Upper lobe of left lung (tissue), 6 donors: ENCODE measurements at regions not wholly inside any gene's neighbourhood (a gene's known extent, or its start where the extent isn't known, plus 50 kb on each side); places are given as distances from the start of the nearest gene placed in this dataset.

Experiments
- ATAC-seq, 2 donors: fragments of 200-7000 bp; cut with Tn5 transposase; one replicate each; pipeline ENCODE4 v1.9.1; 2022; ENCODE audit warnings: mild to moderate bottlenecking in 2 of 2, moderate library complexity in 2 of 2; ENCODE audit not compliant: low FRiP score in 2 of 2
- DNase-seq, 2 donors: peaks; one replicate each; pipeline ENCODE4 v3.0.0-alpha.2; 2019 to 2020
- H3K27ac ChIP-seq, 4 donors: fragments of 200-600 bp; sonication (generic); one replicate each; pipeline ENCODE4 v1.5.1; 2016 to 2019
- H3K27me3 ChIP-seq, 4 donors: fragments of 200-600 bp; sonication (generic); one replicate each; pipeline ENCODE4 v1.5.1; 2017 to 2019
- H3K36me3 ChIP-seq, 4 donors: fragments of 200-600 bp; sonication (generic); one replicate each; pipeline ENCODE4 v1.5.1; 2016 to 2019
- H3K4me1 ChIP-seq, 4 donors: fragments of 200-600 bp; sonication (generic); one replicate each; pipeline ENCODE4 v1.5.1; 2018 to 2019
- H3K4me3 ChIP-seq, 4 donors: fragments of 200-600 bp; sonication (generic); one replicate each; pipeline ENCODE4 v1.5.1; 2017 to 2019; ENCODE audit warnings: mild to moderate bottlenecking in 2 of 4, moderate library complexity in 1 of 4
- H3K9me3 ChIP-seq, 4 donors: fragments of 200-600 bp; sonication (generic); one replicate each; pipeline ENCODE4 v1.5.1; 2018 to 2019
- EP300 ChIP-seq, 4 donors: sonication (generic); formaldehyde crosslinking; IDR thresholded peaks; one replicate each; pipeline ENCODE4 v1.5.1; 2017; ENCODE audit warnings: antibody characterized with exemption in 4 of 4, control low read depth in 2 of 4
- POLR2A ChIP-seq, 4 donors: fragments of 450-650 bp; IDR thresholded peaks; one replicate each; pipeline ENCODE4 v1.5.1; 2016 to 2017; ENCODE audit warnings: antibody characterized with exemption in 4 of 4, mild to moderate bottlenecking in 2 of 4
- POLR2AphosphoS5 ChIP-seq, 2 donors: sonication (generic); formaldehyde crosslinking; IDR thresholded peaks; one replicate each; pipeline ENCODE4 v1.5.1; 2017; ENCODE audit warnings: antibody characterized with exemption in 2 of 2
- WGBS, 2 donors: methylation state at CpG; one replicate each; pipeline ENCODE4 v1.1.5; 2017 to 2018; 5-methylcytosine and 5-hydroxymethylcytosine counted together
- TF ChIP-seq, protein P1 (sequence below), 6 experiments: fragments of 450-650 bp in 4 of 6; fragments of 200-600 bp in 2 of 6; sonication (generic) in 2 of 6; IDR thresholded peaks; one replicate each; pipeline ENCODE4 v1.5.1; 2016 to 2019; ENCODE audit warnings: antibody characterized with exemption in 6 of 6
- donor health status: DM: no; HTN: no; CAD: no; lungs with moderate emphysema.
- donor health status: DM: no; HTN: yes; CAD: no; lungs with severe emphysema.

- no peak overlapping the region for H3K27ac ChIP-seq
- DNase-seq (no peak), ATAC-seq (peak in 1 of 2 donors; percentile 24)
- H3K9me3 ChIP-seq: peaks cover 0 to 15% (median 0%) of the 10 kb centered on the region in 4 donors
- TF ChIP-seq POLR2AphosphoS5 (IDR thresholded peaks at IDR 0.05) (no peak), EP300 (IDR thresholded peaks at IDR 0.05) (no peak), POLR2A (IDR thresholded peaks at IDR 0.05) (no peak)
- TF ChIP-seq, protein P1, sequence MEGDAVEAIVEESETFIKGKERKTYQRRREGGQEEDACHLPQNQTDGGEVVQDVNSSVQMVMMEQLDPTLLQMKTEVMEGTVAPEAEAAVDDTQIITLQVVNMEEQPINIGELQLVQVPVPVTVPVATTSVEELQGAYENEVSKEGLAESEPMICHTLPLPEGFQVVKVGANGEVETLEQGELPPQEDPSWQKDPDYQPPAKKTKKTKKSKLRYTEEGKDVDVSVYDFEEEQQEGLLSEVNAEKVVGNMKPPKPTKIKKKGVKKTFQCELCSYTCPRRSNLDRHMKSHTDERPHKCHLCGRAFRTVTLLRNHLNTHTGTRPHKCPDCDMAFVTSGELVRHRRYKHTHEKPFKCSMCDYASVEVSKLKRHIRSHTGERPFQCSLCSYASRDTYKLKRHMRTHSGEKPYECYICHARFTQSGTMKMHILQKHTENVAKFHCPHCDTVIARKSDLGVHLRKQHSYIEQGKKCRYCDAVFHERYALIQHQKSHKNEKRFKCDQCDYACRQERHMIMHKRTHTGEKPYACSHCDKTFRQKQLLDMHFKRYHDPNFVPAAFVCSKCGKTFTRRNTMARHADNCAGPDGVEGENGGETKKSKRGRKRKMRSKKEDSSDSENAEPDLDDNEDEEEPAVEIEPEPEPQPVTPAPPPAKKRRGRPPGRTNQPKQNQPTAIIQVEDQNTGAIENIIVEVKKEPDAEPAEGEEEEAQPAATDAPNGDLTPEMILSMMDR (IDR thresholded peaks at IDR 0.05): no peak
- H3K4me3 ChIP-seq: no peak overlapping the region
- H3K36me3 ChIP-seq: no peaks in the 10 kb centered on the region
- no peaks in the 10 kb centered on the region for H3K4me1 ChIP-seq
- H3K27me3 ChIP-seq: no peaks in the 10 kb centered on the region
- 93 to 94% methylated on average over 6 of the region's 6 CpGs for WGBS, 2 donors
Observed at GRCh38 chr7:110148054-110148453, 942.9 kb upstream of the LRRN3 start.

GRCh38 chr7:110153222-110153621 is 937.7 kb upstream of the LRRN3 start:
- TF ChIP-seq, protein P1 (IDR thresholded peaks at IDR 0.05): no peak
- TF ChIP-seq POLR2A (IDR thresholded peaks at IDR 0.05) (no peak), POLR2AphosphoS5 (IDR thresholded peaks at IDR 0.05) (no peak), EP300 (IDR thresholded peaks at IDR 0.05) (no peak)
- H3K36me3 ChIP-seq: no peaks in the 10 kb centered on the region
- H3K27me3 ChIP-seq: no peaks in the 10 kb centered on the region
- no peak overlapping the region for H3K4me3 ChIP-seq
- no peak for ATAC-seq
- 59 to 60% methylated on average over 3 of the region's 3 CpGs for WGBS, 2 donors
- no peaks in the 10 kb centered on the region for H3K4me1 ChIP-seq
- no peak overlapping the region for H3K27ac ChIP-seq
- no peak for DNase-seq
- peaks cover 0 to 11% (median 0%) of the 10 kb centered on the region in 4 donors for H3K9me3 ChIP-seq

DNA sequence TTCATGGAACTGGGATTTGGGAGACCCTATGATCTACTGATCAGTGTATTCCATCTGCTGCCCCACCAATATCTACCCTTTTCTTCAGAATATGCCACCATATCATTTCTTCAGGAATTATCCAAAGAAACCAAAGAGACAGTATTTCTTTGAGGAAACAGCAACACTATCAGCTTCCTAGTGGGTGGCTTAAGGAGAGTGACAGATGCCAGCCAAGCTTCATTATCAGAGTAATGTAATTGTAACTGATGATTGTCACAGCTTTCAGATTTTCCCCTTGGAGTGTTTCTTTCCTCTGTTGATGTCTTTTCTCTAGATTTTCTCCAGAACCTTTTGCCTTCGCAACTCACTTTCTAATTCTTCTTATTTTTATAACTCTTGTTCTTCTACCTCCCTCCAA is 934.4 kb upstream of the LRRN3 start:
- H3K9me3 ChIP-seq: no peaks in the 10 kb centered on the region
- no peak for ATAC-seq
- 94 to 98% methylated on average over 1 of the region's 1 CpG for WGBS, 2 donors
- DNase-seq: no peak
- no peaks in the 10 kb centered on the region for H3K36me3 ChIP-seq
- H3K27me3 ChIP-seq: no peaks in the 10 kb centered on the region
- H3K4me3 ChIP-seq: no peak overlapping the region
- no peak for TF ChIP-seq POLR2AphosphoS5 (IDR thresholded peaks at IDR 0.05)
- TF ChIP-seq EP300 (IDR thresholded peaks at IDR 0.05): no peak
- TF ChIP-seq, protein P1 (IDR thresholded peaks at IDR 0.05): no peak
- no peak for TF ChIP-seq POLR2A (IDR thresholded peaks at IDR 0.05)
- no peak overlapping the region for H3K27ac ChIP-seq
- H3K4me1 ChIP-seq: no peaks in the 10 kb centered on the region

DNA sequence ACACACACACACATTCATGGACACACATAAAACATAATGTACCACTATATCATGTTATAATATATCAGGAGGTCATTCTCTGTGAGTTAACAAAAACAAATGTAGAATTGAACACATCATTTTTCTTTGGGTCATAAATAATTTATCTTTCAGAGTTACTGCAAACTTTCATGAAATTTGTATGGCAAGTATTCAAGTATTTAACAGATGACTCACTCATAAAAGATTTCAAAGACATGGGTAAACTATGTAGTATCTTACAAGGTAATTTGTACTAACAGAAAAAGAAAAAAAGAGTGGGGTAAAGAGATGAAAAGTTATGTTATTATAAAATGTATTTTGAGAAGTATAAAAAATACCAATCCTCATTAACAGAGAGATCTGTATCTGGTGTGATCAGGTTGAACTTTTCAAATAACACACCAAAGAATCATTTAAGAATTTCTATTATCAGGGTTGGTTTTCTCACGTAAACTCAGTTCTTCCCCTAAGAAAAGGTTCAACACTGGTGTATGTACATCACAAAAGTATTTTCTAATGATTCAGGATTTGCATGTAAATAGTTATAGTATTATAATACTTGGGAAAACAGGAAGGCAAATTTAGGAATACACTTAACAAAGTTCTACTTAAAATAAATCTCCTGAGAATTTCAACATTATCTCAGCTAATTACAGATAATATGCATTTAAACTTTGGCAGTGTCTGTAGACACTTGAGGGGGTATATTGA is 933.1 kb upstream of the LRRN3 start:
- TF ChIP-seq POLR2A (IDR thresholded peaks at IDR 0.05) (no peak), POLR2AphosphoS5 (IDR thresholded peaks at IDR 0.05) (no peak), EP300 (IDR thresholded peaks at IDR 0.05) (no peak)
- TF ChIP-seq, protein P1 (IDR thresholded peaks at IDR 0.05): no peak
- no peak for ATAC-seq
- Histone ChIP-seq H3K4me3 (no peak overlapping the region), H3K27me3 (no peaks in the 10 kb centered on the region), H3K27ac (no peak overlapping the region), H3K9me3 (no peaks in the 10 kb centered on the region), H3K36me3 (no peaks in the 10 kb centered on the region), H3K4me1 (no peaks in the 10 kb centered on the region)
- DNase-seq: no peak
- 0 to 37% methylated on average over 1 of the region's 1 CpG for WGBS, 2 donors

DNA sequence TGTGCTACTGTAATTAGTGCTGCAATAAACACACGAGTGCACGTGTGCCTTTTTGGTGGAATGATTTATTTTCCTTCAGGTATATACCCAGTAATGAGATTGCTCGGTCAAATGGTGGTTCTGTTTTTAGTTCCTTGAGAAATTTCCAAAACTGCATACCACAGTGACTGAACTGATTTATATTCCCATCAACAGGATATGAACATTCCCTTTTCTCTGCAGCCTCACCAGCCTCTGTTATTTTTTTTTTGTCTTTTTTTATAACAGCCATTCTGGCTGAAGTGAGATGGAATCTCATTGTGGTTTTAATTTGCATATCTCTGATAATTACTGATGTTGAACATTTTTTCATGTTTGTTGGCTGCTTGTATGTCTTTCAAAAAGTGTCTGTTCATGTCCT is 922.9 kb upstream of the LRRN3 start:
- 89 to 91% methylated on average over 3 of the region's 3 CpGs for WGBS, 2 donors
- no peak overlapping the region for H3K27ac ChIP-seq
- no peak overlapping the region for H3K4me3 ChIP-seq
- no peaks in the 10 kb centered on the region for H3K4me1 ChIP-seq
- no peaks in the 10 kb centered on the region for H3K36me3 ChIP-seq
- H3K9me3 ChIP-seq: no peaks in the 10 kb centered on the region
- ATAC-seq (no peak), DNase-seq (no peak)
- H3K27me3 ChIP-seq: no peaks in the 10 kb centered on the region
- TF ChIP-seq, protein P1 (IDR thresholded peaks at IDR 0.05): no peak
- no peak for TF ChIP-seq EP300 (IDR thresholded peaks at IDR 0.05)
- TF ChIP-seq POLR2A (IDR thresholded peaks at IDR 0.05): no peak
